Inferior parietal cortex (tissue), 1 donor: ENCODE measurements at regions not wholly inside any gene's neighbourhood (a gene's known extent, or its start where the extent isn't known, plus 50 kb on each side); places are given as distances from the start of the nearest gene placed in this dataset.

Experiments used
- DNase-seq: peaks from one replicate; pipeline ENCODE4 v3.0.0-alpha.2; 2016; ENCODE audit errors: extremely low spot score

DNA sequence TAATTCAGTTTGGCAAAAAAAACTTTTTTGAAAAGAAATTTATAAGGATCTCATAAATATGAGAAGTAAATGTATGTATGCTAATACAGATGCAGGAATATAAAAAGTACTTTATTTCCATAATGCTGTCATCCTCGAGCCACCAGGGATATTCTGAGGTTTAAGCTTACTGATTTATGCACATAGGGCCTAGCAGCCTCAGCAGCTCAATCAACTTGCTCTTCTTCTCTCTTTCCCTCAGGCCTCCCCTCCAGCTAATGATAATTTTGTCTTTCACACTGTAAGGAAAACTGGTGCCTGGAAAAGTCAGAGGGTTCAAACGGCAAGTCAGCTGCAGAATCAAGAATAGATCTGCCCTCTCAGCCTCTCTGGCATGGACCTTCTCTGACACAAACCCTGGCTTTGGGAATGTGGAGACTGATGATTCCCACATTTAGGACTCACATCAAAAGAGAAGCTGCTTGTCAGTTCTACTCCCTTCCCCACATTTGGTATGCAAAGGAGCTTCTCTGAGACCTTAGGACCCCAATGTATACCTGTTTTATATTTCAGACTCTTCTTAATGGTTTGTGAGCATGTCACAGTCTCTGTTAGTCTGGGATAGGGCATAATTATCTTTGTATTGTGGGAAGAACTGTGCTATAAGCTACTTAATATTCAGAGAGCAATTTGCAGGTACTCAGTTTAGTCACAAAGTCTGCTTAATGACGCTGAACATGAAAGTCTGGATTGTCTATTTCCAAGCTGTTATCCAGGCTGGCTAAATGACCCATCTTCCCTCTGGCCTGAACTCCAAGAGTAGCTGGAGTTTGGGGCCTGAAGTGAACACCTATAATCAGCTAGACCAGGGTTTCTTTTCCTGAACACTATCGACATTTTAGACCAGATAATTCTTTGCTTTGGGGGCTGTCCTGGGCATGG lies 52.1 kb upstream of the DIPK1A start:
- no peak for DNase-seq

GRCh38 chr1:93014168-93014567 lies 52.9 kb upstream of the DIPK1A start:
- no peak for DNase-seq

GRCh38 chr1:93015590-93015989 lies 54.3 kb upstream of the DIPK1A start:
- no peak for DNase-seq

- DNase-seq, result no peak
These were observed 54.9 kb upstream of the DIPK1A start for GRCh38 chr1:93016171-93016570.

GRCh38 chr1:93021539-93022134 lies 57.4 kb upstream of the MTF2 start:
- peak; percentile 58 for DNase-seq

GRCh38 chr1:93022580-93022979 lies 56.5 kb upstream of the MTF2 start:
- no peak for DNase-seq

- DNase-seq, result no peak
These were observed 55.8 kb upstream of the MTF2 start for GRCh38 chr1:93023281-93023680.

DNA sequence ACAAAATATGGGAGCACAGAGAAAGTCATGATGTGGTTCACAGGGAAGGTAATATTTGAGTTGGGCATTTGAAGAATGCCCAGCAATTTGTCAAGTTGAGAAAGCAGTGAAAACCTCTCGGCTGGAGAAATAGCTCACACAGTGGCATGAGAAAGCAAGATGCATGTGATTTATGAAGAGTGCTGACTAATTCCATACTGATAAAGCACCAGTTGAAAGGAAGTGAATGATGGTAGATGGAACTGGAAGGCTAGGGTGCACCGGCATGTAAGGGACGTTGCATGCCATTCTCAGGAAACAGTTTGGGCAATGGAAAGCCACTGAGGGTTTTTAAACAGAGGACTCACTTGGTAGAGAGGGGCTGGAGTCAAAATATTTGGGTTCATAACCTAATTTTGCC lies 53.5 kb upstream of the MTF2 start:
- DNase-seq, result no peak

GRCh38 chr1:93028542-93028941 lies 50.5 kb upstream of the MTF2 start:
- no peak for DNase-seq
